Neuronal stem cell (in vitro differentiated cells): ENCODE measurements at regions not wholly inside any gene's neighbourhood (a gene's known extent, or its start where the extent isn't known, plus 50 kb on each side); places are given as distances from the start of the nearest gene placed in this dataset.
"Not testable (repeated sequence)": the region's sequence is repeated elsewhere in the genome, so short reads cannot be mapped to it uniquely, and the experiment has no call there.

Source experiments
- DNase-seq: peaks from one replicate; pipeline ENCODE4 v3.0.0-alpha.2; 2013; ENCODE audit warnings: low spot score
- H2AFZ ChIP-seq: one replicate; pipeline ENCODE4 v1.6.1; 2013; ENCODE audit warnings: mild to moderate bottlenecking, low read length, inconsistent platforms
- H2AK5ac ChIP-seq: 2 replicates; pipeline ENCODE4 v1.6.1; 2013; ENCODE audit warnings: low read depth, mild to moderate bottlenecking, inconsistent platforms, low read length, moderate library complexity, mixed read lengths
- H2BK120ac ChIP-seq: 2 replicates; pipeline ENCODE4 v1.6.1; 2013; ENCODE audit warnings: low read depth, mild to moderate bottlenecking, inconsistent platforms, low read length, moderate library complexity, mixed read lengths
- H2BK12ac ChIP-seq: one replicate; pipeline ENCODE4 v1.6.1; 2013; ENCODE audit warnings: low read length, inconsistent platforms
- H2BK15ac ChIP-seq: 2 replicates; pipeline ENCODE4 v1.6.1; 2013; ENCODE audit warnings: mild to moderate bottlenecking, low read length, inconsistent platforms, mixed read lengths
- H2BK5ac ChIP-seq: one replicate; pipeline ENCODE4 v1.6.1; 2013; ENCODE audit warnings: inconsistent platforms, mild to moderate bottlenecking, low read length, moderate library complexity
- H3K14ac ChIP-seq: one replicate; pipeline ENCODE4 v1.6.1; 2013; ENCODE audit warnings: low read length, inconsistent platforms
- H3K18ac ChIP-seq: 2 replicates; pipeline ENCODE4 v1.6.1; 2013; ENCODE audit warnings: low read length, inconsistent platforms
- H3K23ac ChIP-seq: 2 replicates; pipeline ENCODE4 v1.6.1; 2013; ENCODE audit warnings: low read depth, mild to moderate bottlenecking, mixed read lengths, low read length, inconsistent platforms; ENCODE audit not compliant: poor library complexity
- H3K27ac ChIP-seq: replicated peaks from 3 replicates; pipeline ENCODE4 v1.5.1; 2013; ENCODE audit warnings: low read length, inconsistent platforms
- H3K27me3 ChIP-seq, 3 experiments: 2 replicates each; pipeline ENCODE4 v1.6.1; 2013; ENCODE audit warnings: low read length in 3 of 3, mild to moderate bottlenecking in 2 of 3, inconsistent platforms in 1 of 3, low read depth in 1 of 3, mixed read lengths in 1 of 3, moderate library complexity in 1 of 3; ENCODE audit not compliant: control insufficient read depth in 3 of 3, insufficient read depth in 3 of 3
- H3K36me3 ChIP-seq, 2 donors: replicated peaks in 1 of 2; 2 replicates each; pipeline ENCODE4 v1.6.1; 2013; ENCODE audit warnings: low read length in 2 of 2; ENCODE audit not compliant: control insufficient read depth in 2 of 2, insufficient read depth in 2 of 2
- H3K4ac ChIP-seq: 2 replicates; pipeline ENCODE4 v1.6.1; 2013; ENCODE audit warnings: inconsistent platforms, mild to moderate bottlenecking, low read length, moderate library complexity
- H3K4me1 ChIP-seq, 2 donors: 1 replicate in 1 of 2; 2 replicates in 1 of 2; pipeline ENCODE4 v1.6.1; 2013; ENCODE audit warnings: low read length in 2 of 2, low read depth in 1 of 2; ENCODE audit not compliant: control insufficient read depth in 2 of 2, insufficient read depth in 1 of 2
- H3K4me2 ChIP-seq: one replicate; pipeline ENCODE4 v1.6.1; 2013; ENCODE audit warnings: mild to moderate bottlenecking, low read length, inconsistent platforms; ENCODE audit not compliant: insufficient read depth, poor library complexity, severe bottlenecking
- H3K4me3 ChIP-seq, 2 donors: 2 replicates each; pipeline ENCODE4 v1.5.1; 2013; ENCODE audit warnings: low read length in 2 of 2, mild to moderate bottlenecking in 2 of 2, inconsistent platforms in 1 of 2, moderate library complexity in 1 of 2
- H3K79me1 ChIP-seq: one replicate; pipeline ENCODE4 v1.6.1; 2013; ENCODE audit warnings: low read depth, mild to moderate bottlenecking, inconsistent platforms, low read length, moderate library complexity
- H3K9ac ChIP-seq: one replicate; pipeline ENCODE4 v1.6.1; 2013; ENCODE audit warnings: mild to moderate bottlenecking, low read depth, low read length, inconsistent platforms; ENCODE audit not compliant: poor library complexity
- H3K9me3 ChIP-seq, 2 donors: replicated peaks in 1 of 2; 2 replicates each; pipeline versions ENCODE3 to v1.6.1; 2013; ENCODE audit warnings: low read length in 2 of 2, mild to moderate bottlenecking in 2 of 2, inconsistent platforms in 1 of 2, low read depth in 1 of 2, mixed read lengths in 1 of 2, moderate library complexity in 1 of 2; ENCODE audit not compliant: control insufficient read depth in 2 of 2, insufficient read depth in 1 of 2
- H4K8ac ChIP-seq: one replicate; pipeline ENCODE4 v1.6.1; 2013; ENCODE audit warnings: low read depth, mild to moderate bottlenecking, inconsistent platforms, low read length, moderate library complexity
- H4K91ac ChIP-seq: one replicate; pipeline ENCODE4 v1.6.1; 2013; ENCODE audit warnings: low read length, low read depth, mild to moderate bottlenecking, inconsistent platforms; ENCODE audit not compliant: poor library complexity
- WGBS, 2 donors: extraction: QIAGEN DNeasy Blood & Tissue Kit; methylation state at CpG; one replicate each; pipeline ENCODE4 v1.1.7; 2013; ENCODE audit warnings: missing lambda C conversion rate in 2 of 2, mixed read lengths in 1 of 2; ENCODE audit not compliant: insufficient read length in 2 of 2, insufficient replicate concordance in 1 of 2; ENCODE audit errors: extremely low coverage in 2 of 2; 5-methylcytosine and 5-hydroxymethylcytosine counted together

DNA sequence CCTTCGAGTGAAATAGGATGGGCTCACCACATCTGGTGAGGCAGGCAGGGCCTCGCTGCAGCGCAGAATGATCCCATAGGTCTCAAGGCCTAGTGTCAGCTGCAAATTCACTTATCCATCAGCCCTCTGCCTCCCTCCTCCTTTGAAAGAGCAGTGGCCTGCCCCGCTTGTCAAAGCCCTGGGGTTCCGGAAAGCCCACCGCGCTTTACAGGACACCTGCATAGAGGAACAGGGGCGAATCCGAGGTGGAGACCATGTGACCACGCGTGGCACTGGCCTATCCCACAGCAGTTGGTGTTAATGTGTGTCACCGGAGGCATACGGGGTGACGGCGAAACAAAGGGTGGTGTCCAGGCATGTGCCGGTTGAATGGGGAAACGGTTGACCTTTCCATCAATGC is 104.7 kb upstream of the FOXD4L5 start:
- H3K9me3 ChIP-seq, H3K36me3 ChIP-seq, H2AFZ ChIP-seq, DNase-seq, H2BK15ac ChIP-seq, H3K27me3 ChIP-seq, H3K23ac ChIP-seq, H2BK5ac ChIP-seq, H3K4me3 ChIP-seq, H3K18ac ChIP-seq, H3K14ac ChIP-seq, H4K8ac ChIP-seq, H3K9ac ChIP-seq, H3K4me1 ChIP-seq, H3K27ac ChIP-seq, H3K4me2 ChIP-seq, H2BK120ac ChIP-seq, H3K79me1 ChIP-seq, H2BK12ac ChIP-seq, H2AK5ac ChIP-seq, H3K4ac ChIP-seq, H4K91ac ChIP-seq: not testable (repeated sequence)
- WGBS, 2 donors: no CpG with 5 or more reads among the region's 17 CpGs

DNA sequence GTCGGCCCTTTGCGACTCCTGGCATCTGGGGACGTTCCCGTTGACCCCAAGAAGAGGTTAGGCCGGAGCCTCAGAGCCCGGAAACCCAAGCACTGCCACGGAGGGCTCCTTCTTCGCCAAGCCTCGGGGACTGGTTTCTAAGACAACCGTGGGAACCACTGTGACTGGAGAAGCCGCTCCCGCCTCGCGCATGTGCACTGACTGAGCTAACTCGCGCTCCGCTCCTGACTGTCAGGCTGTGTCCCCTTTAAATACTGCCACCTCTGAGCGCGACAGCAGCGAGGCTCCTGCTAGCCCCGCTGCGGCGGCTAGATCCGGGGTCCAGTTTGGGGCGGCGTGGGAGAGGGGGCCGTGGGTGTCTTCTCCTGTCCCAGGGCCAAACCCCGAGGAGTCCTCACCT is 104.2 kb upstream of the FOXD4L5 start:
- H3K36me3 ChIP-seq, H3K9me3 ChIP-seq, H3K79me1 ChIP-seq, H3K18ac ChIP-seq, H3K4me3 ChIP-seq, H3K4me2 ChIP-seq, DNase-seq, H2BK12ac ChIP-seq, H3K27ac ChIP-seq, H4K91ac ChIP-seq, H2BK5ac ChIP-seq, H2AK5ac ChIP-seq, H3K4ac ChIP-seq, H4K8ac ChIP-seq, H2BK120ac ChIP-seq, H3K14ac ChIP-seq, H3K9ac ChIP-seq, H3K4me1 ChIP-seq, H3K23ac ChIP-seq, H2AFZ ChIP-seq, H3K27me3 ChIP-seq, H2BK15ac ChIP-seq: not testable (repeated sequence)
- no CpG with 5 or more reads among the region's 28 CpGs for WGBS, 2 donors

DNA sequence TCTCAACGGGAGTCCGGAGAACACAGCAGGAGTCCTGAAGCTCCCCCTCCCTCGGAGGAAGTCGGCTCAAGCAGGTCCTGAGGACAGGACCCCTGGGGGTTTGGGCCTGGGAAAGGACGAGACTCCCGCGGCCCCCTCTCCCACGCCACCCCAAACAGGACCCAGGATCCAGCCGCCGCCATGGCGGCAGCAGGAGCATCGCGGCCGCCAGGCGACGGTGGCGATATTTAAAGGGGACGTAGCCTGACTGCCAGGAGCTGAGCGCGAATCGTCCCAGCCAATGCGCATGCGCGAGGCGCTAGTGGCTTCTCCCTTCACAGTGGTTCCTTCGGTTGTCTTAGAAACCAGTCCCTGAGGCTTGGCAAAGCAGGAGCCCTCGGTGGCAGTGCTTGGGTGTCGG is 101.7 kb upstream of the FOXD4L5 start:
- H3K27ac ChIP-seq, H2BK120ac ChIP-seq, H2BK12ac ChIP-seq, H4K91ac ChIP-seq, H3K9me3 ChIP-seq, H3K79me1 ChIP-seq, H3K36me3 ChIP-seq, H3K23ac ChIP-seq, H3K9ac ChIP-seq, H2AK5ac ChIP-seq, H4K8ac ChIP-seq, H3K4ac ChIP-seq, H3K4me1 ChIP-seq, H2BK15ac ChIP-seq, H2BK5ac ChIP-seq, H3K14ac ChIP-seq, H3K27me3 ChIP-seq: not testable (repeated sequence)
- peak overlapping the region; percentile 59 for H2AFZ ChIP-seq
- H3K4me3 ChIP-seq: peak overlapping the region; percentile 19 to 66
- H3K18ac ChIP-seq: peak overlapping the region; percentile 38
- no CpG with 5 or more reads among the region's 28 CpGs for WGBS, 2 donors
- peak overlapping the region; percentile 18 for H3K4me2 ChIP-seq
- peak; percentile 71 for DNase-seq

GRCh38 chr9:65386191-65386590 is 101.2 kb upstream of the FOXD4L5 start:
- H3K4me2 ChIP-seq, H3K27ac ChIP-seq, H3K4ac ChIP-seq, H3K14ac ChIP-seq, H4K8ac ChIP-seq, H3K9me3 ChIP-seq, H2AFZ ChIP-seq, H2AK5ac ChIP-seq, H2BK120ac ChIP-seq, H2BK5ac ChIP-seq, H4K91ac ChIP-seq, H3K18ac ChIP-seq, H3K4me1 ChIP-seq, H3K9ac ChIP-seq, H3K23ac ChIP-seq, H3K27me3 ChIP-seq, H3K36me3 ChIP-seq, DNase-seq, H3K79me1 ChIP-seq, H2BK15ac ChIP-seq, H2BK12ac ChIP-seq: not testable (repeated sequence)
- H3K4me3 ChIP-seq: peak overlapping the region in 1 of 2 donors; percentile 31
- no CpG with 5 or more reads among the region's 18 CpGs for WGBS, 2 donors
